Astrocyte (in vitro differentiated cells and primary cell): ENCODE measurements at regions not wholly inside any gene's neighbourhood (a gene's known extent, or its start where the extent isn't known, plus 50 kb on each side); places are given as distances from the start of the nearest gene placed in this dataset.
"Not testable (repeated sequence)": the region's sequence is repeated elsewhere in the genome, so short reads cannot be mapped to it uniquely, and the experiment has no call there.

Experiments used
- CTCF ChIP-seq: IDR thresholded peaks from 2 replicates; pipeline ENCODE4 v1.5.1; 2011; ENCODE audit warnings: low read depth, mild to moderate bottlenecking, inconsistent platforms, low read length, moderate library complexity; ENCODE audit not compliant: insufficient read depth
- EZH2 ChIP-seq: IDR thresholded peaks from 2 replicates; pipeline ENCODE4 v1.6.1; 2012; ENCODE audit warnings: mild to moderate bottlenecking, low read length, inconsistent platforms; ENCODE audit not compliant: insufficient read depth

- not testable (repeated sequence) for TF ChIP-seq CTCF, EZH2
These were observed 255.7 kb downstream of the NPIPA8 start for GRCh38 chr16:18080658-18081363.
